Esophagus muscularis mucosa (tissue), 4 donors: ENCODE measurements at regions not wholly inside any gene's neighbourhood (a gene's known extent, or its start where the extent isn't known, plus 50 kb on each side); places are given as distances from the start of the nearest gene placed in this dataset.

ENCODE experiments used
- DNase-seq: peaks from one replicate; pipeline ENCODE4 v3.0.0-alpha.2; 2017; ENCODE audit errors: extremely low spot score
- H3K27ac ChIP-seq, 4 donors: fragments of 200-600 bp; sonication (generic); replicated peaks in 1 of 4; 1 replicate in 3 of 4; 2 replicates in 1 of 4; pipeline ENCODE4 v1.5.1; 2016 to 2019; ENCODE audit warnings: mild to moderate bottlenecking in 1 of 4
- H3K27me3 ChIP-seq, 4 donors: fragments of 200-600 bp; sonication (generic); one replicate each; pipeline versions ENCODE4 v1.5.1 to v1.6.0; 2016 to 2019
- H3K36me3 ChIP-seq, 4 donors: fragments of 200-600 bp; sonication (generic); one replicate each; pipeline ENCODE4 v1.5.1; 2016 to 2019
- H3K4me1 ChIP-seq, 4 donors: fragments of 200-600 bp; sonication (generic); one replicate each; pipeline ENCODE4 v1.5.1; 2016 to 2019
- H3K4me3 ChIP-seq, 4 donors: fragments of 200-600 bp; sonication (generic); 1 replicate in 2 of 4; 2 replicates in 2 of 4; pipeline ENCODE4 v1.5.1; 2016 to 2019; ENCODE audit warnings: mild to moderate bottlenecking in 4 of 4, moderate library complexity in 1 of 4
- H3K9me3 ChIP-seq, 4 donors: fragments of 200-600 bp; sonication (generic); 1 replicate in 3 of 4; 2 replicates in 1 of 4; pipeline ENCODE4 v1.5.1; 2016 to 2019
- EP300 ChIP-seq: sonication (generic); formaldehyde crosslinking; IDR thresholded peaks from one replicate; pipeline ENCODE4 v1.6.1; 2017; ENCODE audit warnings: antibody characterized with exemption
- POLR2A ChIP-seq: fragments of 450-650 bp; IDR thresholded peaks from one replicate; pipeline ENCODE4 v1.6.1; 2017; ENCODE audit warnings: antibody characterized with exemption, moderate library complexity, mild to moderate bottlenecking, low read depth
- POLR2AphosphoS5 ChIP-seq, 2 donors: sonication (generic); formaldehyde crosslinking; IDR thresholded peaks; one replicate each; pipeline ENCODE4 v1.6.1; 2017; ENCODE audit warnings: antibody characterized with exemption in 2 of 2
- WGBS: methylation state at CpG from one replicate; pipeline ENCODE4 v1.1.5; 2018; 5-methylcytosine and 5-hydroxymethylcytosine counted together
- intact Hi-C: fragments of 100-400 bp; cut with DNase I; formaldehyde crosslinking; loops from one replicate; pipeline ENCODE4 v1.15.1; 2023
- TF ChIP-seq, protein P1 (sequence below), 3 experiments: fragments of 200-600 bp in 2 of 3; fragments of 450-650 bp in 1 of 3; sonication (generic) in 2 of 3; IDR thresholded peaks; one replicate each; pipeline ENCODE4 v1.5.1; 2017 to 2019; ENCODE audit warnings: antibody characterized with exemption in 3 of 3, mild to moderate bottlenecking in 2 of 3, moderate library complexity in 1 of 3

DNA sequence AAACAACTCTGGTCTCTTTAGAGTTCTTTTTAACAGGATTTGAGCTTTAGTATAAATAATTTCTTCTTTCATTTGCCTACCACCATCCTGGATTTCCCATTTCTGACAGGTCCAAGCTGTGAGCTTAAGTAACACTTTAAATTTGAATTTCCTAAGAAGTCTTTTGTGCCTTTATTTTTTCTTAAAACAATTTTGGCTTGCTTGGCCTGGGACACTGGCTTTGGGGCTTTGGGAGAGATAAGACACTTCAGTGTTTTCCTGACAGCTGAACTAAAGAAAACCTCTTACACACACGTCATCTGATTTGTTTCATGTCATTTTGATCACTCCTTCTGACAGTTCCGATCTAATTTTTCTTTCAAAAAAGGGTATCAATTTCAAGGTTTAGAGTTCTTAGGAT, 121.3 kb upstream of the BMPER start:
- Histone ChIP-seq H3K36me3 (peaks cover 0 to 11% (median 0%) of the 10 kb centered on the region in 4 donors), H3K4me3 (no peak overlapping the region), H3K9me3 (peaks cover 0 to 12% (median 5%) of the 10 kb centered on the region in 4 donors), H3K27me3 (no peaks in the 10 kb centered on the region), H3K27ac (no peak overlapping the region), H3K4me1 (peaks cover 0 to 7% (median 0%) of the 10 kb centered on the region in 4 donors)
- intact Hi-C loops = no loop called here
- TF ChIP-seq, protein P1, sequence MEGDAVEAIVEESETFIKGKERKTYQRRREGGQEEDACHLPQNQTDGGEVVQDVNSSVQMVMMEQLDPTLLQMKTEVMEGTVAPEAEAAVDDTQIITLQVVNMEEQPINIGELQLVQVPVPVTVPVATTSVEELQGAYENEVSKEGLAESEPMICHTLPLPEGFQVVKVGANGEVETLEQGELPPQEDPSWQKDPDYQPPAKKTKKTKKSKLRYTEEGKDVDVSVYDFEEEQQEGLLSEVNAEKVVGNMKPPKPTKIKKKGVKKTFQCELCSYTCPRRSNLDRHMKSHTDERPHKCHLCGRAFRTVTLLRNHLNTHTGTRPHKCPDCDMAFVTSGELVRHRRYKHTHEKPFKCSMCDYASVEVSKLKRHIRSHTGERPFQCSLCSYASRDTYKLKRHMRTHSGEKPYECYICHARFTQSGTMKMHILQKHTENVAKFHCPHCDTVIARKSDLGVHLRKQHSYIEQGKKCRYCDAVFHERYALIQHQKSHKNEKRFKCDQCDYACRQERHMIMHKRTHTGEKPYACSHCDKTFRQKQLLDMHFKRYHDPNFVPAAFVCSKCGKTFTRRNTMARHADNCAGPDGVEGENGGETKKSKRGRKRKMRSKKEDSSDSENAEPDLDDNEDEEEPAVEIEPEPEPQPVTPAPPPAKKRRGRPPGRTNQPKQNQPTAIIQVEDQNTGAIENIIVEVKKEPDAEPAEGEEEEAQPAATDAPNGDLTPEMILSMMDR (IDR thresholded peaks at IDR 0.05) = no peak
- TF ChIP-seq EP300 (no peak), POLR2A (no peak), POLR2AphosphoS5 (IDR thresholded peaks at IDR 0.05) (no peak)
- WGBS = 98% methylated on average over 2 of the region's 2 CpGs
- no peak for DNase-seq

DNA sequence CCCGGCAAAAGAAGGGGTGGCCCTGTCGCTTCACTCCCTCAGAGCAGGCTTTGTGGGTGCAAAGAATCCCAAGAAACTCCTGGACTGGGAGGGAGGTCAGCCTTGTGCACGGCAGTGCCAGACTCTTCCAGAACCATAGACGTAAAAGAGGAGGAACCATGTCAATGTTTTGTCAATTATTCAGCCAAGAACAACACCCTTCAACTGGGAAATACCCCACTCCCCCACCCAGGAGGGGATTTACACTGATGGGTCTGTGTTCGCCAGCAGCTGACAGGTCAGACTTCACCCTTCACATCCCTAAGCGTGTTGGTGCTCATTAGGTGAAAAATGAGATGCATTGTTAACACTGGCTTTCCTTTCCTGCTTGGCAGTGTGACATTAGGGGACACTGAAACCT, 116.8 kb upstream of the BMPER start:
- TF ChIP-seq EP300 = no peak
- TF ChIP-seq, protein P1 (IDR thresholded peaks at IDR 0.05) = no peak
- TF ChIP-seq POLR2A = no peak
- TF ChIP-seq POLR2AphosphoS5 (IDR thresholded peaks at IDR 0.05) = no peak
- no peak overlapping the region for H3K4me3 ChIP-seq
- no peaks in the 10 kb centered on the region for H3K27me3 ChIP-seq
- H3K4me1 ChIP-seq = no peaks in the 10 kb centered on the region
- intact Hi-C loops = no loop called here
- 73% methylated on average over 6 of the region's 6 CpGs for WGBS
- DNase-seq = no peak
- H3K27ac ChIP-seq = no peak overlapping the region
- no peaks in the 10 kb centered on the region for H3K9me3 ChIP-seq
- no peaks in the 10 kb centered on the region for H3K36me3 ChIP-seq

DNA sequence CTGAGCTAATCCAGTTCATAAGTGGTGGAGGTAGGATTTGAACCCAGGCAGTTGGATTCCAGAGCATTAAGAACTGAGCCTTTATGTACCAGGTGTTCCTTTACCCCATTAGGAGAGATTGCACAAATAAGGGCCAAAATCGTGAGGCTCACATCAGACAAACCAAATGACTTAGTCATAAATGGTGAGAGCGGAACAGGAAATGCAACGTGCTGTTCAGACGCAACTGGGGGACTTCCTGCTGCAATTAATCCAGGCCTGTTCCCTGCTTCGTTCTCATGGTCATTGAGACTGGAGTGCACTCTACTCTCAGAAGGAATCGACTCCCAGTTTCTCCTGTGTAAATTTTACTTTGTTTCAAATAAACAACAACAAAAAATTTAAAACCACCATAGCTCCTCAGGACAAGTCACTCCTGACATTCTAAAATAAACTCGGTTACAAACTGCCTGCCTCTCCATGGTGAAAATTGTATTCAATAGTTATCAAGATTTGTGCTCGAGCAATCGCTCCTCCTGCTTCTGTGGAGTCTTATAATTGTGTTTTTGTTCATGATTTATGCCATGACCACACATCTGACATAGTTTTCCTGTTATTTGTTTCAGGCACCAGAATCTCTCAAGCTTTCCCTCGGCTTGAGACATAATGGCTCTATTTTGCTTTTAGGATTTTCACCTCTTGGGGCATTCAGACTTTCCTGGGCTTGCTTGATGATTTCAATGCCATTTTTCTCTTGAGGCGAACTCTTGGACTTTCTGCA, 115.3 kb upstream of the BMPER start:
- Histone ChIP-seq H3K36me3 (no peaks in the 10 kb centered on the region), H3K27me3 (no peaks in the 10 kb centered on the region), H3K9me3 (no peaks in the 10 kb centered on the region), H3K27ac (no peak overlapping the region), H3K4me3 (no peak overlapping the region), H3K4me1 (no peaks in the 10 kb centered on the region)
- no peak for DNase-seq
- intact Hi-C loops = no loop called here
- 73% methylated on average over 11 of the region's 11 CpGs for WGBS
- TF ChIP-seq, protein P1 (IDR thresholded peaks at IDR 0.05) = no peak
- TF ChIP-seq EP300 = no peak
- no peak for TF ChIP-seq POLR2AphosphoS5 (IDR thresholded peaks at IDR 0.05)
- no peak for TF ChIP-seq POLR2A

DNA sequence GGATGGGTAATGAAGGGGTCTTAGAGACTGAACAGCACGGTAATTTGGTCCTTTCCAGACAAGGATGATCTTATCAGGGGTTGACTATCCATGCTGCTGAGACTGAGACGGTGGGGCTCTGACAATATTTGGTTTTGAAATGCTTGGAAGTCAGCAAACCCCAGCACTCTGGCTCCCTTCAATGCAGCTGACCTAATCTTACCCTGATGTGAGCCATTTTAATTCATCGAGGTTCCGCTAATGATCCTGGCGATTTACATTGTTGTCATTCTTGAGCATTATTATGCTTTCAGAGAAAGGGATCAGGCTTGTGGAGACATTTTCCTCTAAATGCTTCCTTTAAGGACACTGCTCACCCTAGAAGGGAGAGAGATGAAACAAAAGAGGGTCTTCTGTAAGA, 114.6 kb upstream of the BMPER start:
- Histone ChIP-seq H3K4me3 (no peak overlapping the region), H3K36me3 (no peaks in the 10 kb centered on the region), H3K9me3 (no peaks in the 10 kb centered on the region), H3K4me1 (no peaks in the 10 kb centered on the region), H3K27me3 (no peaks in the 10 kb centered on the region), H3K27ac (no peak overlapping the region)
- intact Hi-C loops = no loop called here
- DNase-seq = no peak
- WGBS = 89% methylated on average over 5 of the region's 5 CpGs
- TF ChIP-seq, protein P1 (IDR thresholded peaks at IDR 0.05) = no peak
- TF ChIP-seq POLR2AphosphoS5 (IDR thresholded peaks at IDR 0.05) (no peak), EP300 (no peak), POLR2A (no peak)

DNA sequence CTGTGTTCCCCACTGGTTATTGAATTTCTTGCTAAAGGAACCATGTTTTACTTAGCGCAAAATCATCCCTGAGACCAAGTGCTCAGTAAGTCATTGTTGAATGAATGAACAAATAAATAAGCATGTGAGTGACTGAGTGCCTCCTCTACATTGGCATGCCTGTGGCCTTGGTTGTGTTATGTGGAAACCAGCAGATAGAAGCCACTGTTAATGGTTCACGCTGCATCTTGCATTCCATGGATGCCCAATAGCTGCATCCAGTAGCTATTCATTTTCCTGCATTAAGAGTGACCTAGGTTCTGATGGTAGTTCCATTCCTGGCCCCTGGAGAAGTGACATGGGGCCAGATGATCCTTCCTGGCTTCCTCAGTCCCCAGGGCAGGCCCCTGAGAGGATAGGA, 113.3 kb upstream of the BMPER start:
- Histone ChIP-seq H3K36me3 (no peaks in the 10 kb centered on the region), H3K27ac (no peak overlapping the region), H3K27me3 (no peaks in the 10 kb centered on the region), H3K9me3 (no peaks in the 10 kb centered on the region), H3K4me1 (no peaks in the 10 kb centered on the region), H3K4me3 (no peak overlapping the region)
- 94% methylated on average over 2 of the region's 2 CpGs for whole genome bisulfite sequencing
- TF ChIP-seq, protein P1 (IDR thresholded peaks at IDR 0.05) = no peak
- no peak for TF ChIP-seq POLR2AphosphoS5 (IDR thresholded peaks at IDR 0.05)
- TF ChIP-seq EP300 = no peak
- TF ChIP-seq POLR2A = no peak
- intact Hi-C loops = no loop called here
- DNase-seq = no peak
